HEK293T (cell line): ENCODE measurements at regions not wholly inside any gene's neighbourhood (a gene's known extent, or its start where the extent isn't known, plus 50 kb on each side); places are given as distances from the start of the nearest gene placed in this dataset.

Source experiments
- SP1 ChIP-seq: fragments of 450-650 bp; IDR thresholded peaks from 2 replicates; pipeline ENCODE4 v1.6.1; 2017
- TARDBP ChIP-seq: fragments of 450-650 bp; IDR thresholded peaks from 2 replicates; pipeline ENCODE4 v1.6.1; 2016

- TF ChIP-seq SP1 (no peak), TARDBP (no peak)
Measured at GRCh38 chr3:35408882-35409281, 230.4 kb upstream of the ARPP21 start.
